Smooth muscle cell (in vitro differentiated cells): ENCODE measurements at regions not wholly inside any gene's neighbourhood (a gene's known extent, or its start where the extent isn't known, plus 50 kb on each side); places are given as distances from the start of the nearest gene placed in this dataset.

Experiments
- DNase-seq: peaks from one replicate; lab custom pipeline; 2025; ENCODE audit not compliant: unreplicated experiment; lab: John Stamatoyannopoulos, UW
- H2AFZ ChIP-seq: fragments of 200-600 bp; sonication (generic); 2 replicates; pipeline ENCODE4 v1.6.0; 2016; ENCODE audit warnings: antibody characterized with exemption, low read depth, mild to moderate bottlenecking
- H3F3A ChIP-seq: fragments of 200-600 bp; sonication (generic); 2 replicates; pipeline ENCODE4 v1.6.0; 2017; ENCODE audit warnings: antibody characterized with exemption, low read depth
- H3K27ac ChIP-seq: fragments of 200-600 bp; sonication (generic); 2 replicates; pipeline ENCODE4 v1.5.1; 2016; ENCODE audit warnings: low read depth, mild to moderate bottlenecking
- H3K27me3 ChIP-seq: fragments of 200-600 bp; sonication (generic); 2 replicates; pipeline ENCODE4 v1.6.1; 2016; ENCODE audit warnings: low read depth, mild to moderate bottlenecking
- H3K36me3 ChIP-seq: fragments of 200-600 bp; sonication (generic); 2 replicates; pipeline ENCODE4 v1.5.1; 2016; ENCODE audit warnings: low read depth
- H3K4me1 ChIP-seq: fragments of 200-600 bp; sonication (generic); 2 replicates; pipeline ENCODE4 v1.5.1; 2016; ENCODE audit warnings: low read depth
- H3K4me2 ChIP-seq: fragments of 200-600 bp; sonication (generic); 2 replicates; pipeline ENCODE4 v1.6.0; 2016; ENCODE audit warnings: mild to moderate bottlenecking
- H3K4me3 ChIP-seq: fragments of 200-600 bp; sonication (generic); 2 replicates; pipeline ENCODE4 v1.5.1; 2016; ENCODE audit warnings: mild to moderate bottlenecking
- H3K79me2 ChIP-seq: fragments of 200-600 bp; sonication (generic); 2 replicates; pipeline ENCODE4 v1.6.0; 2016; ENCODE audit warnings: low read depth, mild to moderate bottlenecking
- H3K9ac ChIP-seq: fragments of 200-600 bp; sonication (generic); 2 replicates; pipeline ENCODE4 v1.6.0; 2016; ENCODE audit warnings: low read depth
- H3K9me3 ChIP-seq: fragments of 200-600 bp; sonication (generic); replicated peaks from 2 replicates; pipeline ENCODE4 v1.5.1; 2016; ENCODE audit warnings: low read depth
- H4K20me1 ChIP-seq: fragments of 200-600 bp; sonication (generic); 2 replicates; pipeline ENCODE4 v1.6.0; 2016; ENCODE audit warnings: low read depth
- CTCF ChIP-seq: fragments of 200-600 bp; sonication (generic); IDR thresholded peaks from 2 replicates; pipeline ENCODE4 v1.5.1; 2017; ENCODE audit warnings: borderline replicate concordance, mild to moderate bottlenecking, antibody characterized with exemption; ENCODE audit not compliant: insufficient read depth, poor library complexity, severe bottlenecking
- WGBS: methylation state at CpG from one replicate; pipeline ENCODE4 v1.1.7; 2016; ENCODE audit warnings: low lambda C conversion rate; 5-methylcytosine and 5-hydroxymethylcytosine counted together

GRCh38 chr5:179435181-179435580 is 89.9 kb upstream of the ADAMTS2 start:
- 68% methylated on average over 4 of the region's 4 CpGs for WGBS
- peak overlapping the region; percentile 37 for H2AFZ ChIP-seq
- no peaks in the 10 kb centered on the region for H3K79me2 ChIP-seq

GRCh38 chr5:179432547-179432946 is 87.3 kb upstream of the ADAMTS2 start:
- Histone ChIP-seq H3K27ac (no peak overlapping the region), H3K36me3 (no peaks in the 10 kb centered on the region), H2AFZ (no peak overlapping the region), H3F3A (no peaks in the 10 kb centered on the region), H3K9ac (no peak overlapping the region), H3K79me2 (no peaks in the 10 kb centered on the region), H3K4me3 (no peak overlapping the region), H3K9me3 (no peaks in the 10 kb centered on the region), H4K20me1 (no peaks in the 10 kb centered on the region), H3K27me3 (no peaks in the 10 kb centered on the region), H3K4me2 (no peak overlapping the region), H3K4me1 (no peaks in the 10 kb centered on the region)
- WGBS: 93% methylated on average over 6 of the region's 7 CpGs
- DNase-seq: no peak
- no peak for TF ChIP-seq CTCF

More at GRCh38 chr5:179435181-179435580, 89.9 kb upstream of the ADAMTS2 start:
- no peaks in the 10 kb centered on the region for H3K4me1 ChIP-seq
- no peak overlapping the region for H3K9ac ChIP-seq
- no peak overlapping the region for H3K4me3 ChIP-seq
- no peak for DNase-seq
- no peaks in the 10 kb centered on the region for H3F3A ChIP-seq
- no peaks in the 10 kb centered on the region for H3K27me3 ChIP-seq
- H3K9me3 ChIP-seq: no peaks in the 10 kb centered on the region
- H3K27ac ChIP-seq: no peak overlapping the region
- no peaks in the 10 kb centered on the region for H4K20me1 ChIP-seq
- H3K4me2 ChIP-seq: no peak overlapping the region
- no peaks in the 10 kb centered on the region for H3K36me3 ChIP-seq
- TF ChIP-seq CTCF: no peak

GRCh38 chr5:179431221-179431824 is 86.1 kb upstream of the ADAMTS2 start:
- H3K27me3 ChIP-seq: no peaks in the 10 kb centered on the region
- no peak overlapping the region for H3K4me3 ChIP-seq
- no peaks in the 10 kb centered on the region for H4K20me1 ChIP-seq
- no peak overlapping the region for H2AFZ ChIP-seq
- no peaks in the 10 kb centered on the region for H3F3A ChIP-seq
- H3K79me2 ChIP-seq: no peaks in the 10 kb centered on the region
- no peak overlapping the region for H3K9ac ChIP-seq
- 91% methylated on average over 6 of the region's 6 CpGs for WGBS
- H3K4me1 ChIP-seq: no peaks in the 10 kb centered on the region
- TF ChIP-seq CTCF: no peak
- H3K27ac ChIP-seq: no peak overlapping the region
- H3K9me3 ChIP-seq: no peaks in the 10 kb centered on the region
- DNase-seq: no peak
- H3K36me3 ChIP-seq: no peaks in the 10 kb centered on the region
- no peak overlapping the region for H3K4me2 ChIP-seq
